ENCODE measurements at regions not wholly inside any gene's neighbourhood (a gene's known extent, or its start where the extent isn't known, plus 50 kb on each side); places are given as distances from the start of the nearest gene placed in this dataset.
"Not testable (repeated sequence)": the region's sequence is repeated elsewhere in the genome, so short reads cannot be mapped to it uniquely, and the experiment has no call there.

- no peak overlapping the region for H3K4me3 ChIP-seq (ENCODE audit: low read depth, low read length)
- in situ Hi-C loops (cut with HindIII; ENCODE audit: low sequenced_read_pairs) = no loop called here
- DNase-seq (ENCODE audit: low read depth, low spot score) = no peak
- TF ChIP-seq CTCF (IDR thresholded peaks at IDR 0.05; ENCODE audit: low read depth, low read length) = no peak
Measured at GRCh38 chr20:60101201-60101890, 143.1 kb downstream of the CDH26 start.

GRCh38 chr20:60101891-60102281 is 143.7 kb downstream of the CDH26 start:
- TF ChIP-seq CTCF (IDR thresholded peaks at IDR 0.05; ENCODE audit: low read depth, low read length) = no peak
- DNase-seq (ENCODE audit: low read depth, low spot score) = no peak
- in situ Hi-C loops (cut with HindIII; ENCODE audit: low sequenced_read_pairs) = no loop called here
- no peak overlapping the region for H3K4me3 ChIP-seq (ENCODE audit: low read depth, low read length)

- no peak for TF ChIP-seq CTCF (IDR thresholded peaks at IDR 0.05; ENCODE audit: low read depth, low read length)
- DNase-seq (ENCODE audit: low read depth, low spot score) = no peak
- H3K4me3 ChIP-seq (ENCODE audit: low read depth, low read length) = no peak overlapping the region
- in situ Hi-C loops (cut with HindIII; ENCODE audit: low sequenced_read_pairs) = no loop called here
Measured at GRCh38 chr20:60102665-60103210, 144.5 kb downstream of the CDH26 start.

- H3K4me3 ChIP-seq (ENCODE audit: low read depth, low read length) = no peak overlapping the region
- in situ Hi-C loops (cut with HindIII; ENCODE audit: low sequenced_read_pairs) = no loop called here
- no peak for TF ChIP-seq CTCF (IDR thresholded peaks at IDR 0.05; ENCODE audit: low read depth, low read length)
- no peak for DNase-seq (ENCODE audit: low read depth, low spot score)
Measured at GRCh38 chr20:60104993-60105803, 147.0 kb downstream of the CDH26 start.

- H3K4me3 ChIP-seq (ENCODE audit: low read depth, low read length); in situ Hi-C loops (cut with HindIII; ENCODE audit: low sequenced_read_pairs); DNase-seq (ENCODE audit: low read depth, low spot score): not testable (repeated sequence)
Measured at GRCh38 chr20:60106186-60106585, 148.0 kb downstream of the CDH26 start.

- no peak for DNase-seq (ENCODE audit: low read depth, low spot score)
- TF ChIP-seq CTCF (IDR thresholded peaks at IDR 0.05; ENCODE audit: low read depth, low read length) = no peak
- H3K4me3 ChIP-seq (ENCODE audit: low read depth, low read length) = no peak overlapping the region
- in situ Hi-C loops (cut with HindIII; ENCODE audit: low sequenced_read_pairs) = no loop called here
Measured at GRCh38 chr20:60107621-60108390, 149.6 kb downstream of the CDH26 start.
